H9 (cell line): ENCODE measurements at regions not wholly inside any gene's neighbourhood (a gene's known extent, or its start where the extent isn't known, plus 50 kb on each side); places are given as distances from the start of the nearest gene placed in this dataset.

Experiments
- DNase-seq: peaks from one replicate; pipeline ENCODE4 v3.0.0-alpha.2; 2017
- H2AFZ ChIP-seq: one replicate; pipeline ENCODE4 v1.6.1; 2013; ENCODE audit warnings: mild to moderate bottlenecking, low read length, control low read depth, moderate library complexity
- H2AK5ac ChIP-seq: 2 replicates; pipeline ENCODE4 v1.6.1; 2013; ENCODE audit warnings: low read length, control low read depth, mixed read lengths; ENCODE audit not compliant: insufficient read length
- H2BK120ac ChIP-seq: one replicate; pipeline ENCODE4 v1.6.1; 2013; ENCODE audit warnings: low read depth, mild to moderate bottlenecking, low read length, control low read depth, inconsistent platforms; ENCODE audit not compliant: poor library complexity, severe bottlenecking
- H2BK12ac ChIP-seq: 2 replicates; pipeline ENCODE4 v1.6.1; 2013; ENCODE audit warnings: low read length, control low read depth, mixed read lengths, low read depth; ENCODE audit not compliant: insufficient read length
- H2BK15ac ChIP-seq: 2 replicates; pipeline ENCODE4 v1.6.1; 2013; ENCODE audit warnings: low read depth, low read length, control low read depth
- H2BK20ac ChIP-seq: one replicate; pipeline ENCODE4 v1.6.1; 2013; ENCODE audit warnings: low read depth, mild to moderate bottlenecking, low read length, control low read depth, inconsistent platforms; ENCODE audit not compliant: poor library complexity, severe bottlenecking
- H2BK5ac ChIP-seq: 2 replicates; pipeline ENCODE4 v1.6.1; 2013; ENCODE audit warnings: low read length, control low read depth, mixed read lengths; ENCODE audit not compliant: insufficient read length
- H3K14ac ChIP-seq: 2 replicates; pipeline ENCODE4 v1.6.1; 2013; ENCODE audit warnings: low read length, control low read depth; ENCODE audit not compliant: insufficient read depth
- H3K18ac ChIP-seq: 2 replicates; pipeline ENCODE4 v1.6.1; 2013; ENCODE audit warnings: low read depth, mild to moderate bottlenecking, mixed read lengths, low read length, control low read depth; ENCODE audit not compliant: insufficient read length
- H3K23ac ChIP-seq: 2 replicates; pipeline ENCODE4 v1.6.1; 2013; ENCODE audit warnings: low read length, control low read depth, mixed read lengths, low read depth; ENCODE audit not compliant: insufficient read length
- H3K23me2 ChIP-seq: 2 replicates; pipeline ENCODE4 v1.6.1; 2013; ENCODE audit warnings: low read depth, mild to moderate bottlenecking, mixed read lengths, low read length, control low read depth; ENCODE audit not compliant: insufficient read length, poor library complexity, severe bottlenecking
- H3K27ac ChIP-seq: 2 replicates; pipeline ENCODE4 v1.5.1; 2013; ENCODE audit warnings: low read length, control low read depth, mixed read lengths, low read depth; ENCODE audit not compliant: insufficient read length
- H3K27me3 ChIP-seq: 2 replicates; pipeline ENCODE4 v1.6.1; 2013; ENCODE audit warnings: low read length, control low read depth, inconsistent platforms; ENCODE audit not compliant: insufficient read depth
- H3K4ac ChIP-seq: 2 replicates; pipeline ENCODE4 v1.6.1; 2013; ENCODE audit warnings: low read depth, mild to moderate bottlenecking, control low read depth, inconsistent platforms, low read length, moderate library complexity
- H3K4me1 ChIP-seq: 2 replicates; pipeline ENCODE4 v1.6.1; 2013; ENCODE audit warnings: low read length, control low read depth, inconsistent platforms; ENCODE audit not compliant: insufficient read depth
- H3K4me2 ChIP-seq: 2 replicates; pipeline ENCODE4 v1.6.1; 2013; ENCODE audit warnings: low read length, control low read depth, mixed read lengths; ENCODE audit not compliant: insufficient read length, insufficient read depth
- H3K56ac ChIP-seq: 2 replicates; pipeline ENCODE4 v1.6.1; 2013; ENCODE audit warnings: low read depth, mild to moderate bottlenecking, mixed read lengths, low read length, control low read depth; ENCODE audit not compliant: insufficient read length
- H3K79me1 ChIP-seq: 2 replicates; pipeline ENCODE4 v1.6.1; 2013; ENCODE audit warnings: low read depth, mild to moderate bottlenecking, moderate library complexity, low read length, control low read depth, inconsistent platforms; ENCODE audit not compliant: insufficient read depth, poor library complexity, severe bottlenecking
- H3K79me2 ChIP-seq: 2 replicates; pipeline ENCODE4 v1.6.1; 2013; ENCODE audit warnings: low read length, control low read depth, inconsistent platforms; ENCODE audit not compliant: insufficient read depth
- H3K9ac ChIP-seq: 2 replicates; pipeline ENCODE4 v1.6.1; 2013; ENCODE audit warnings: low read length, control low read depth, mixed read lengths; ENCODE audit not compliant: insufficient read length; ENCODE audit errors: extremely low read depth
- H3K9me3 ChIP-seq: one replicate; pipeline ENCODE4 v1.6.1; 2013; ENCODE audit warnings: low read depth, low read length, inconsistent platforms; ENCODE audit not compliant: control insufficient read depth
- H3T11ph ChIP-seq: one replicate; pipeline ENCODE4 v1.6.1; 2013; ENCODE audit warnings: mild to moderate bottlenecking, low read length, control low read depth, inconsistent platforms
- H4K20me1 ChIP-seq: one replicate; pipeline ENCODE4 v1.6.1; 2013; ENCODE audit not compliant: control insufficient read depth, insufficient read length, insufficient read depth
- H4K5ac ChIP-seq: 2 replicates; pipeline ENCODE4 v1.6.1; 2013; ENCODE audit warnings: low read depth, mild to moderate bottlenecking, mixed read lengths, low read length, control low read depth; ENCODE audit not compliant: insufficient read length
- H4K8ac ChIP-seq: replicated peaks from 2 replicates; pipeline ENCODE4 v1.6.1; 2013; ENCODE audit warnings: low read length, control low read depth, mixed read lengths, low read depth; ENCODE audit not compliant: insufficient read length
- H4K91ac ChIP-seq: 2 replicates; pipeline ENCODE4 v1.6.1; 2013; ENCODE audit warnings: low read depth, mild to moderate bottlenecking, moderate library complexity, mixed read lengths, low read length, control low read depth; ENCODE audit not compliant: insufficient read length
- H3K27ac Mint-ChIP-seq, 3 experiments: 2 replicates in 2 of 3; 3 replicates in 1 of 3; pipeline ENCODE4 v1.8.0; 2020 to 2021; ENCODE audit warnings: mixed read lengths in 3 of 3, mild to moderate bottlenecking in 1 of 3, moderate library complexity in 1 of 3
- H3K27me3 Mint-ChIP-seq: 2 replicates; pipeline ENCODE4 v1.8.0; 2021; ENCODE audit warnings: low read depth, mild to moderate bottlenecking, moderate library complexity, mixed read lengths
- H3K36me3 Mint-ChIP-seq, 3 experiments: 2 replicates in 2 of 3; 3 replicates in 1 of 3; pipeline ENCODE4 v1.8.0; 2020 to 2021; ENCODE audit warnings: low read depth in 3 of 3, mixed read lengths in 3 of 3; ENCODE audit not compliant: insufficient read depth in 1 of 3
- H3K4me1 Mint-ChIP-seq, 2 experiments: 2 replicates each; pipeline ENCODE4 v1.8.0; 2020; ENCODE audit warnings: mixed read lengths in 2 of 2
- H3K4me3 Mint-ChIP-seq, 2 experiments: 2 replicates in 1 of 2; 3 replicates in 1 of 2; pipeline ENCODE4 v1.8.0; 2020 to 2021; ENCODE audit warnings: mild to moderate bottlenecking in 2 of 2, mixed read lengths in 2 of 2, moderate library complexity in 1 of 2
- H3K9me3 Mint-ChIP-seq, 2 experiments: 2 replicates in 1 of 2; 3 replicates in 1 of 2; pipeline ENCODE4 v1.8.0; 2020; ENCODE audit warnings: mild to moderate bottlenecking in 2 of 2, mixed read lengths in 2 of 2, moderate library complexity in 1 of 2
- WGBS: extraction: QIAGEN DNeasy Blood & Tissue Kit; methylation state at CpG from one replicate; pipeline ENCODE4 v1.1.7; 2013; ENCODE audit warnings: missing lambda C conversion rate, low lambda C conversion rate, mixed read lengths; ENCODE audit not compliant: insufficient read length; ENCODE audit errors: extremely low coverage; 5-methylcytosine and 5-hydroxymethylcytosine counted together
- TF ChIP-seq, protein P1 (sequence below): fragments of 200-600 bp; sonication (generic); conservative IDR thresholded peaks from 3 replicates; pipeline ENCODE4 v1.8.0; 2021; ENCODE audit warnings: antibody characterized with exemption, mild to moderate bottlenecking

DNA sequence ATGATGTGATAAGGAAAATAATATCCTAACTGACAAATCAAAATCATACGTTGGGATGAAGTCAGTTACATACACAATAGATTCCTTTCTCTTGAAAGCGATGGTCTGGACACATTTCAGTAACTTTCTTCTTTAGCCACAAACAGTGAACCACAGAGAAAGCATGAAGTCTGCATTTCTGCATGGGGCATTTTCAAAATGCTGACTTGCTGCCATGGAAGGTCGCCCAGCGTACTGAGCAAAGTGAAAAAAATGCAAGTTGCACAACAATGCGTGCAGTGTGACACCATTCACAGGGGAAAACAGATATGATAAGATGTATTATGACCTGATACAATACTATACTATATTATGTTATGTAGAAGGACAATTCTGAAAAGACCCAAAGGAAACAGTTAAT is 146.3 kb downstream of the SNX18 start:
- Histone ChIP-seq H2BK120ac (no peak overlapping the region), H3K27ac (no peak overlapping the region), H3K27me3 (no peaks in the 10 kb centered on the region), H2BK5ac (no peak overlapping the region), H2AFZ (no peak overlapping the region), H2BK15ac (no peak overlapping the region), H2BK20ac (no peak overlapping the region), H4K91ac (no peak overlapping the region), H3K79me2 (no peaks in the 10 kb centered on the region), H3K9ac (no peak overlapping the region), H3K9me3 (no peaks in the 10 kb centered on the region), H3K4me1 (no peaks in the 10 kb centered on the region), H3K4ac (no peak overlapping the region), H4K8ac (no peak overlapping the region), H3K56ac (no peak overlapping the region), H3K23me2 (no peaks in the 10 kb centered on the region), H3K18ac (no peak overlapping the region), H3K79me1 (no peaks in the 10 kb centered on the region), H3T11ph (no peak overlapping the region), H3K23ac (no peak overlapping the region), H3K14ac (no peak overlapping the region), H2AK5ac (no peak overlapping the region), H4K20me1 (no peaks in the 10 kb centered on the region), H2BK12ac (no peak overlapping the region), H4K5ac (no peak overlapping the region), H3K4me2 (no peak overlapping the region)
- peaks cover 6 to 8% of the 10 kb centered on the region in 2 experiments; a peak in 4 of 5 replicates for H3K9me3 Mint-ChIP-seq
- WGBS = no CpG with 5 or more reads among the region's 5 CpGs
- H3K4me3 Mint-ChIP-seq = no peak overlapping the region
- no peaks in the 10 kb centered on the region; the same call in 1 of the 2 replicates for H3K27me3 Mint-ChIP-seq
- no peaks in the 10 kb centered on the region; a peak in 1 of 7 replicates for H3K36me3 Mint-ChIP-seq
- H3K4me1 Mint-ChIP-seq = no peaks in the 10 kb centered on the region
- H3K27ac Mint-ChIP-seq = no peak overlapping the region
- TF ChIP-seq, protein P1, sequence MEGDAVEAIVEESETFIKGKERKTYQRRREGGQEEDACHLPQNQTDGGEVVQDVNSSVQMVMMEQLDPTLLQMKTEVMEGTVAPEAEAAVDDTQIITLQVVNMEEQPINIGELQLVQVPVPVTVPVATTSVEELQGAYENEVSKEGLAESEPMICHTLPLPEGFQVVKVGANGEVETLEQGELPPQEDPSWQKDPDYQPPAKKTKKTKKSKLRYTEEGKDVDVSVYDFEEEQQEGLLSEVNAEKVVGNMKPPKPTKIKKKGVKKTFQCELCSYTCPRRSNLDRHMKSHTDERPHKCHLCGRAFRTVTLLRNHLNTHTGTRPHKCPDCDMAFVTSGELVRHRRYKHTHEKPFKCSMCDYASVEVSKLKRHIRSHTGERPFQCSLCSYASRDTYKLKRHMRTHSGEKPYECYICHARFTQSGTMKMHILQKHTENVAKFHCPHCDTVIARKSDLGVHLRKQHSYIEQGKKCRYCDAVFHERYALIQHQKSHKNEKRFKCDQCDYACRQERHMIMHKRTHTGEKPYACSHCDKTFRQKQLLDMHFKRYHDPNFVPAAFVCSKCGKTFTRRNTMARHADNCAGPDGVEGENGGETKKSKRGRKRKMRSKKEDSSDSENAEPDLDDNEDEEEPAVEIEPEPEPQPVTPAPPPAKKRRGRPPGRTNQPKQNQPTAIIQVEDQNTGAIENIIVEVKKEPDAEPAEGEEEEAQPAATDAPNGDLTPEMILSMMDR = no peak
- DNase-seq = no peak
